Fibroblast of skin of scalp (primary cell): ENCODE measurements at regions not wholly inside any gene's neighbourhood (a gene's known extent, or its start where the extent isn't known, plus 50 kb on each side); places are given as distances from the start of the nearest gene placed in this dataset.

Source experiments
- DNase-seq: peaks from one replicate; pipeline ENCODE4 v3.0.0-alpha.2; 2013

- no peak for DNase-seq
These were observed 52.8 kb upstream of the VWDE start for GRCh38 chr7:12456506-12456905.

GRCh38 chr7:12458520-12459131 is 55.0 kb upstream of the VWDE start:
- peak; percentile 49 for DNase-seq

DNA sequence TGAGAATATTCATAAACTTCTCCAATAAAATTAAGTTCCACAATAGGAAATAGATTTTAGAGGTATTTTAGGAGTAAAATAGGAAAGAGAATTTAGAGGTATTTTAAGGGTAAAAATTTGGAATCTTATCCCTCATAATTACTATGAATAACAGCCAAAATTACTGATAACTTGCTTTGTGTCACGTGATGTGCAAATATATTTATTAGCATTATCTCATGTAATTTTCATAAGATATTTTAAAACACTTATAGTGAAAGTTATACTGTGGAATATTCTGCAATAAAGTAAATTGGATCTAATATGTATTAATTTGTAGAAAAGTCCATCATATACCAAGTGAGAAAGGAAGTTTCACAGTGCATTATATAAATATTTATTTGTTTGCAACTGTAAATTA is 64.2 kb upstream of the VWDE start:
- DNase-seq: no peak

DNA sequence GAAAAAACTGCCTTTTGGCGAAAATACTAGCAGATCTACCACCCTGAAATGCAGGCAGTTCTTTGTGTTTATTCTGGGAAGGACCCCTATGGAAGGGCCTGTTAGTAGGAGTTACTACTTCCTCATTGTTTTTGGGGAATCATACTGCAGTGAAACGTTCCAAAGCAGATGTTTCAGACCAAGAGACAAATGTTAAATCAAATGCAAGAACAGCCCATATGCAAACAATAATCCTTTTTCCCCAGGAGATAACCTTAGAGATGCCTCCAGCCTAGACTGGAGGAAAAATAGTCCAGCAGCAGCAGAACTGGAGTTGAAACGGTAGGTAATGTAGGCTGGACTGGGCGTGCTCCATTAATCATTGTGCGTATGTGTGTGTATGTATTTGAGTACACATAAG is 65.9 kb upstream of the VWDE start:
- DNase-seq: no peak

DNA sequence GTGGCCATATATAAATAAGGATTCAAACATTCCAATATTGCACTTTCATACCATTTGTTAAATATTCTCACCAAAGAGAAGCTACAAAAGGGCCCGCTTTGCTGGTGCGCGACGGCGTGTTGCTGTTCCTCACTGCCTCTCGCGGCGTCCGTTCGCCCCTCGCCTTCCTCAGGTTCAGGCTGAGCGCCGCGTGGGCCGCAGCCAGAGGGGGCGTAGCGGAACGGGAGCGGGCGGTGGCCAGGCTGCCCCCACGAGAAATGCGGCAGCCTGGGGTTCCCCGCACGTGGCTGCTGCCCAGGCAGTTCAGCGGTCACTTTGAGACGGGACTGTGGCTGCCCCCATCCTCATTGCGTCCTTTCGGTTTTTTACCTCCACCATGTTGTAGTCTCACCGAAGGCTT is 67.3 kb upstream of the VWDE start:
- DNase-seq: no peak

- no peak for DNase-seq
These were observed 70.4 kb upstream of the VWDE start for GRCh38 chr7:12474035-12474434.

DNA sequence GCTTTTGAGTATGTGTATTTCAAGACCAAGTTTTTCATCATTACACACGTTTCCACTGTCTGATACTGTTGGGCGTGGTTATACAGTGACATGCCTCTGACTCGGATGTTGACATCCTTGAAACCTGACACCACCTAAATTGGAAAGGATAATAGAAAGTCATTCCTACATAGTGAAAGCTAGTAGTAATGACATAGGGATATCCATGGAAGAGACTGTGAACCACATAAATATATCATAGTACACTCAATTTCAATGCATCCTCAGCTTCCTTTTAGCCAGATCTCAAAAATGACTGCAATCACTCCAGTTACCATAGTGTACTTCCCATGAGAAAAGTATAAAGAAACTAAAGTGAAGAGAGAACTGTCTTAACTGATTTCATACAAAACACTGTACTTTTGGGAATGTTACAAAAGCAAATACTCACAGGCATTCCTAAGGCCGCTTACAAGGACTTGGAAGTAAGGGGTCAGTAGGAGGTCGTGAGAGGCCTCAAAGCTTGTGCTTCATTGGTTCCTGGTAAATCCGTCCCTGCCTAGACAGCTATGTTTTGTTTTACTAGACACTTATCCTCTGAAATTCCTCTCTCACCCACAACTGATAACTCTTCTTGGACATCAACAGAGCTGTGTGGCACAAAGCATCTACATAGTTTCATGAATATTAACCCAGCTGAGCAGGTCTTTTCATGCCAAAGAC is 71.8 kb upstream of the VWDE start:
- peak; percentile 62 for DNase-seq

DNA sequence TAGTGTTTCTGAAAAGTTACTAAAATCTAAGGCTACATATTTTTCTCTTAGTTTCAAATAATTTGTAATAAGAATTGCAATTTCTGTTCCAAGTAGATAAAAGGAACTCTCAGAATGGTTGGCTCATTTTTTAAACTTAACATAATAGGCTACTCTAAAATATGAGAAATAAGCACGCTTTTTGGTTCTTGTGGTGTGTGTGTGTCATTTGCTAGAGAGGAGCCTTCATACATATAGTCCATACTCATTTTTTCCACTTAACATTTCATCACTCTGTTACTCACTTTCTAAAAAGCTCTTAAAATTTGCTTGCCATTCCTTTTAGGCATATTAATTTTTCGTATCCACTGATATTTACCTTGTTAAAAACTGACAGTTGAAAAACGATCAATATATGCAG is 74.0 kb upstream of the VWDE start:
- DNase-seq: no peak

DNA sequence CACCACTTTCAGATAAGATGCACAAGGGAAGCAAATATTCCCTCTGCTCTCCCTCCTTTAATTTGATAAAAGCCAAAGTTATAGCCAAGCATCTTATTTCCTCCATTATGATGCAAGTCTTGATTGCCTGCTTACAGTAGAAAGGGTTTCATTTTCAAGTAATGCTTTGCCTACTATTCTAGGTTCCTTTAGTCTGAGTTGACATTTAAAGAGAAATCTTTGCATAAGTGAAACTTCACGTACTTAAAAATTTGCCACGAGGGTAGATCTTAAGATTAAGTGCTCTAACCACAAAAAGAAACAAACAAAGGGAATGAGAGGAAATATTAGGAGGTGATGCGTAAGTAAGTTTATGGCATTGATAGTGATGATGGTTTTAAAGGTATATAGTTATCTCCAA is 78.1 kb upstream of the VWDE start:
- no peak for DNase-seq

- DNase-seq: no peak
These were observed 82.2 kb upstream of the VWDE start for GRCh38 chr7:12485845-12486244.

DNA sequence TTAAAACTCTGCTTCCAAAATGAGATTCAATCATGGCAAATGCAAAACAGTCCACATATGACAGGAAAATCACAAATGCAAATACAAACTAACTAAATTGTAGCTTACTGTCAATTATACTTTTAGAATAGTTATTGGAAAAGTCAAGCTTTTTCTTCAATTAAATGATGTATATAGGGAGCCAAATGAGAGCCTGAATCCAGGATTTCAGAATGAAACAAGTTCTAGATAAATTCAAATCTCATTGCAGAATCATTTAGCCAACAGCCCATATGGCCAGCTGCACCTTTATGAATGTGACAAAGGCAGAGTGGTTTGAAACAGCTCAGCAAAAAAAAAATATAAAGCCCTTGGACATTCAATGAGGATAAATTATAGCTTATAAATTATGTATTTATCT is 82.2 kb upstream of the SCIN start:
- DNase-seq: no peak

- DNase-seq: peak; percentile 22
These were observed 80.3 kb upstream of the SCIN start for GRCh38 chr7:12490107-12490688.

GRCh38 chr7:12490940-12491339 is 79.6 kb upstream of the SCIN start:
- DNase-seq: no peak

GRCh38 chr7:12491526-12491925 is 79.0 kb upstream of the SCIN start:
- DNase-seq: no peak

GRCh38 chr7:12493407-12493806 is 77.1 kb upstream of the SCIN start:
- peak; percentile 13 for DNase-seq

GRCh38 chr7:12493863-12494686 is 76.4 kb upstream of the SCIN start:
- no peak for DNase-seq

DNA sequence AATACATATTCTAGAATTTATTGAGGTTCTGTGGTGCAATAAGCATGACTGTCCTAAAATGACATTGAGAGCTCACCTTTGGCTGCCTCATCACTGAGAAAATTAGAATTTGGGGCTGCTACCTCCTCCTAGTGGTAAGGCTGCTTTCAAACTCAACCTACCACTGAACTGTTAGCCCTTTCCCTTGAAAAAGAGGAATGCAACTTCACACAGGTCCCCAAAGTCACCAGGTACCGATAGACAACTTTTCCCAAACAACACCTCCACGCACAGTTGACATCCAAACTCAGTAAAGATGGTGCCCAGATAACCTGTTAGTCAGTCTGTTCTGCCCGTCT is 75.9 kb upstream of the SCIN start:
- no peak for DNase-seq

DNA sequence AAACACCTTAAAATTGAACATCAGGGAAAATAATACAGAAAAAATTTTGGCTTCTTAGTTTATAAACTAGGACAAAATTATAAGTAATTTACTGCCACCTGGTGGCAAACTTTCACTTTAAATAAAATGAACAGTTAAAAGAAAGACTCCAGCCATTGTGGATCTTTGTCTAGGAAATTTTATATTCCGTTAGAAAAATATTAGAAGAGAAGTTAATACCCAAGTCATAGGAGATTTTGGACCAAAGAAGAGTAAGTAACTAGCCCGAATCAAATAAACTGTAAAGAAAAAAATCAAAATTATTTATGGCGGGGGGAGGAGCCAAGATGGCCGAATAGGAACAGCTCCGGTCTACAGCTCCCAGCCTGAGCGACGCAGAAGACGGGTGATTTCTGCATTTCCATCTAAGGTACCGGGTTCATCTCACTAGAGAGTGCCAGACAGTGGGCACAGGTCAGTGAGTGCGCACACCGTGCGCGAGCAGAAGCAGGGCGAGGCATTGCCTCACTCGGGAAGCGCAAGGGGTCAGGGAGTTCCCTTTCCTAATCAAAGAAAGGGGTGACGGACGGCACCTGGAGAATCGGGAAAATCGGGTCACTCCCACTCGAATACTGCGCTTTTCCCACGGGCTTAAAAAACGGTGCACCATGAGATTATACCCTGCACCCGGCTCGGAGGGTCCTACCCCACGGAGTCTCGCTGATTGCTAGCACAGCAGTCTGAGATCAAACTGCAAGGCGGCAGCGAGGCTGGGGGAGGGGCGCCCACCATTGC is 73.4 kb upstream of the SCIN start:
- peak; percentile 56 for DNase-seq

GRCh38 chr7:12504149-12504548 is 66.4 kb upstream of the SCIN start:
- no peak for DNase-seq

DNA sequence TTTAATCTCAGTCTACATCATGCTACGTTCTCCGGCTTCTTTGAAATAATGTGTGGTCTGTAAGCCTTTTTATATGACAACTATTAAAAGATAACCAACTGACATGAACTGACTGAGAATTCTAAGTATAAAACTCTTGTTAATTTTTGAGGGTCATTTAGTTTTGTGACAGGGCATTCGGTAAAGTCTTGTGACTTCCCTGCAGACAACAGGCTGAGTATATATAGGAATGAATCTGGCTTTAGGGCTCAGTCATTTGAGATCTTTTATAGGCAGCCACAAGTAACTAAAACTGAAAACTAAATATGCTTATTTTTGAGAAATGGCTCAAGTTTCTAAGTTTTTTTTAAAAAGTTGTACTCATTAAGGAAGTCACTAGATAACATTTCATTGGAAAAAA is 62.5 kb upstream of the SCIN start:
- DNase-seq: no peak

- DNase-seq: no peak
These were observed 62.0 kb upstream of the SCIN start for GRCh38 chr7:12508554-12508953.

- DNase-seq: no peak
These were observed 53.1 kb upstream of the SCIN start for GRCh38 chr7:12517451-12517850.
